Panc1 (cell line): ENCODE measurements at regions not wholly inside any gene's neighbourhood (a gene's known extent, or its start where the extent isn't known, plus 50 kb on each side); places are given as distances from the start of the nearest gene placed in this dataset.

Experiments used
- ATAC-seq: fragments of 200-7000 bp; cut with Tn5 transposase; 2 replicates; pipeline ENCODE4 v1.9.1; 2020; ENCODE audit warnings: mild to moderate bottlenecking, moderate library complexity
- BruUV-seq: library from RNA; stranded (reverse); fragments of 400-500 nt; replicated peaks from 2 replicates; lab custom pipeline; 2021; lab: Mats Ljungman, UMichigan
- CTCF ChIA-PET: fragments of 300-600 bp; sonication (Branson Sonifier 250); formaldehyde crosslinking; loops from one replicate; lab custom pipeline; 2022; ENCODE audit warnings: antibody characterized with exemption; lab: Charles Lee
- POLR2A ChIA-PET: fragments of 300-600 bp; sonication (Branson Sonifier 250); formaldehyde crosslinking; loops from one replicate; lab custom pipeline; 2022; ENCODE audit warnings: antibody characterized with exemption; lab: Charles Lee
- DNase-seq: peaks from one replicate; pipeline ENCODE4 v3.0.0-alpha.2; 2010; ENCODE audit warnings: low read depth, low spot score
- H3K27ac ChIP-seq: 2 replicates; pipeline ENCODE4 v1.5.1; 2011; ENCODE audit warnings: mild to moderate bottlenecking, low read length, inconsistent platforms
- H3K27me3 ChIP-seq: fragments of 200-500 bp; sonication (Bioruptor generic); 2 replicates; pipeline ENCODE4 v1.6.0; 2014; ENCODE audit warnings: low read length, inconsistent platforms; ENCODE audit not compliant: control insufficient read depth, insufficient read depth
- H3K36me3 ChIP-seq: fragments of 200-500 bp; sonication (Bioruptor generic); 2 replicates; pipeline ENCODE4 v1.5.1; 2014; ENCODE audit warnings: inconsistent platforms, mild to moderate bottlenecking, low read length, moderate library complexity; ENCODE audit not compliant: control insufficient read depth, insufficient read depth
- H3K4me1 ChIP-seq: 2 replicates; pipeline ENCODE4 v1.5.1; 2011; ENCODE audit warnings: inconsistent platforms, mild to moderate bottlenecking, low read length, moderate library complexity; ENCODE audit not compliant: control insufficient read depth, insufficient read depth
- H3K4me3 ChIP-seq, 2 experiments: 2 replicates each; pipeline ENCODE4 v1.5.1; 2011 to 2012; ENCODE audit warnings: low read depth in 2 of 2, low read length in 2 of 2, mild to moderate bottlenecking in 2 of 2, inconsistent platforms in 1 of 2, moderate library complexity in 1 of 2
- H3K9me3 ChIP-seq: fragments of 200-500 bp; sonication (Bioruptor generic); 2 replicates; pipeline ENCODE4 v1.5.1; 2014; ENCODE audit warnings: low read depth, mild to moderate bottlenecking, inconsistent platforms, low read length, moderate library complexity; ENCODE audit not compliant: control insufficient read depth, insufficient read depth
- CTCF ChIP-seq: fragments of 450-650 bp; IDR thresholded peaks from 2 replicates; pipeline ENCODE4 v1.5.1; 2017; ENCODE audit warnings: mild to moderate bottlenecking
- POLR2AphosphoS5 ChIP-seq: IDR thresholded peaks from 2 replicates; pipeline ENCODE4 v1.6.1; 2012; ENCODE audit warnings: mild to moderate bottlenecking, low read depth, low read length, moderate library complexity
- REST ChIP-seq, 2 experiments: IDR thresholded peaks; 2 replicates each; pipeline ENCODE4 v1.6.1; 2011 to 2012; ENCODE audit warnings: low read depth in 2 of 2, control low read depth in 1 of 2, low read length in 1 of 2, mild to moderate bottlenecking in 1 of 2, moderate library complexity in 1 of 2; ENCODE audit not compliant: insufficient read depth in 1 of 2
- SIN3A ChIP-seq: IDR thresholded peaks from 2 replicates; pipeline ENCODE4 v1.6.1; 2012; ENCODE audit warnings: low read depth, mild to moderate bottlenecking, low read length, moderate library complexity, borderline replicate concordance; ENCODE audit not compliant: insufficient read depth
- TCF7L2 ChIP-seq: IDR thresholded peaks from 2 replicates; pipeline ENCODE4 v1.6.1; 2011; ENCODE audit warnings: mild to moderate bottlenecking, low read depth, low read length, inconsistent platforms
- in situ Hi-C: cut with HindIII; loops from 2 replicates; pipeline ENCODE4 v1.10.0; 2016; ENCODE audit warnings: low sequenced_read_pairs, low pct_unique_long_range_greater_than_20kb
- intact Hi-C: fragments of 100-400 bp; cut with micrococcal nuclease; formaldehyde crosslinking; loops from one replicate; pipeline ENCODE4 v1.10.0; 2022; ENCODE audit not compliant: unreplicated experiment

- DNase-seq, result no peak
- no TSS peak for BruUV-seq
- Histone ChIP-seq H3K4me1 (no peaks in the 10 kb centered on the region), H3K9me3 (no peaks in the 10 kb centered on the region; the same call in 1 of the 2 replicates), H3K27me3 (no peaks in the 10 kb centered on the region), H3K4me3 (no peak overlapping the region), H3K36me3 (no peaks in the 10 kb centered on the region; the same call in 1 of the 2 replicates), H3K27ac (no peak overlapping the region)
- ATAC-seq, result no peak
- TF ChIP-seq SIN3A (no peak), TCF7L2 (no peak), POLR2AphosphoS5 (no peak), CTCF (no peak), REST (IDR thresholded peaks at IDR 0.05; ENCODE audit: insufficient read depth in 1 of 2, low read depth in 2 of 2, low read length in 1 of 2) (no peak)
- intact Hi-C loops, result no loop called here
- ChIA-PET POLR2A (no interaction called here), CTCF (no interaction called here)
- in situ Hi-C loops, result no loop called here
These were observed 314.5 kb upstream of the COL8A1 start for GRCh38 chr3:99323940-99324339.

- intact Hi-C loops, result no loop called here
These were observed 315.8 kb upstream of the COL8A1 start for GRCh38 chr3:99322551-99322950.

More at GRCh38 chr3:99322551-99322950, 315.8 kb upstream of the COL8A1 start:
- ATAC-seq (no peak), DNase-seq (no peak)
- POLR2A ChIA-PET, result no interaction called here
- CTCF ChIA-PET, result no interaction called here
- H3K27ac ChIP-seq, result no peak overlapping the region
- in situ Hi-C loops, result no loop called here
- BruUV-seq, result no TSS peak
- no peaks in the 10 kb centered on the region; the same call in 1 of the 2 replicates for H3K9me3 ChIP-seq
- no peaks in the 10 kb centered on the region; the same call in 1 of the 2 replicates for H3K36me3 ChIP-seq
- H3K27me3 ChIP-seq, result no peaks in the 10 kb centered on the region
- TF ChIP-seq TCF7L2 (no peak), CTCF (no peak), POLR2AphosphoS5 (no peak), REST (IDR thresholded peaks at IDR 0.05; ENCODE audit: insufficient read depth in 1 of 2, low read depth in 2 of 2, low read length in 1 of 2) (no peak), SIN3A (no peak)
- H3K4me1 ChIP-seq, result no peaks in the 10 kb centered on the region
- H3K4me3 ChIP-seq, result no peak overlapping the region
